ENCODE measurements at regions not wholly inside any gene's neighbourhood (a gene's known extent, or its start where the extent isn't known, plus 50 kb on each side); places are given as distances from the start of the nearest gene placed in this dataset.

DNA sequence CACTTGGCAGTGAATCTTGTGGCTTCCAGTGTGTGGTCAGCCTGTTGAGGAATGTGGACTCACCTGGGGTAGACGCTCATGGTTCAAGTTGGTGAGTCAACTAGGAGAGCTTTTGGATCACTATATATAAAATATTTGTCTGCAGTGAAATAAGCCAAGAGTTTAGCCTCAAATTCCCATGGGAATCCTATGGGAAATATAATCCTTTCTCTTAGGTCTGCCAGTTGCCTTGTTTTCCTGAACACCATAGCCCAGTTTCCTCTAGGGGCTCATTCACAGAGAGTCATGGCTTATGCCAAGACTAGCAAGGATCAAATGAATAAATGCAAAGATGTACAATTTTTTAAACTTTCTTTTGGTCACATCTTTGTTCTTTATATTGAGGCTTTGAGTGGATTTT is 100.1 kb upstream of the NPHP3 start:
- 15% methylated on average over 1 of the region's 1 CpG for WGBS (ENCODE audit: insufficient coverage, low coverage, missing lambda C conversion rate)
- no TSS peak for BruUV-seq (replicated peaks)
- H3K9me1 ChIP-seq (ENCODE audit: control insufficient read depth, insufficient read depth, low read length), result no peaks in the 10 kb centered on the region
- intact Hi-C loops (cut with micrococcal nuclease) (no loop called here), in situ Hi-C loops (cut with MboI) (no loop called here)
- H2AFZ ChIP-seq (ENCODE audit: low read depth, low read length), result no peak overlapping the region
- no peak overlapping the region for H3K27ac ChIP-seq (ENCODE audit: extremely low read depth, low read depth, low read length)
- H3K36me3 ChIP-seq (ENCODE audit: control insufficient read depth, insufficient read depth, low read length), result no peaks in the 10 kb centered on the region
- no peaks in the 10 kb centered on the region for H3K79me2 ChIP-seq (ENCODE audit: control insufficient read depth, insufficient read depth, low read length)
- no peak overlapping the region for H3K4me2 ChIP-seq (ENCODE audit: insufficient read depth, low read length)
- TF ChIP-seq C11orf30 (IDR thresholded peaks at IDR 0.05; ENCODE audit: low read depth), result no peak
- TF ChIP-seq, protein P1, sequence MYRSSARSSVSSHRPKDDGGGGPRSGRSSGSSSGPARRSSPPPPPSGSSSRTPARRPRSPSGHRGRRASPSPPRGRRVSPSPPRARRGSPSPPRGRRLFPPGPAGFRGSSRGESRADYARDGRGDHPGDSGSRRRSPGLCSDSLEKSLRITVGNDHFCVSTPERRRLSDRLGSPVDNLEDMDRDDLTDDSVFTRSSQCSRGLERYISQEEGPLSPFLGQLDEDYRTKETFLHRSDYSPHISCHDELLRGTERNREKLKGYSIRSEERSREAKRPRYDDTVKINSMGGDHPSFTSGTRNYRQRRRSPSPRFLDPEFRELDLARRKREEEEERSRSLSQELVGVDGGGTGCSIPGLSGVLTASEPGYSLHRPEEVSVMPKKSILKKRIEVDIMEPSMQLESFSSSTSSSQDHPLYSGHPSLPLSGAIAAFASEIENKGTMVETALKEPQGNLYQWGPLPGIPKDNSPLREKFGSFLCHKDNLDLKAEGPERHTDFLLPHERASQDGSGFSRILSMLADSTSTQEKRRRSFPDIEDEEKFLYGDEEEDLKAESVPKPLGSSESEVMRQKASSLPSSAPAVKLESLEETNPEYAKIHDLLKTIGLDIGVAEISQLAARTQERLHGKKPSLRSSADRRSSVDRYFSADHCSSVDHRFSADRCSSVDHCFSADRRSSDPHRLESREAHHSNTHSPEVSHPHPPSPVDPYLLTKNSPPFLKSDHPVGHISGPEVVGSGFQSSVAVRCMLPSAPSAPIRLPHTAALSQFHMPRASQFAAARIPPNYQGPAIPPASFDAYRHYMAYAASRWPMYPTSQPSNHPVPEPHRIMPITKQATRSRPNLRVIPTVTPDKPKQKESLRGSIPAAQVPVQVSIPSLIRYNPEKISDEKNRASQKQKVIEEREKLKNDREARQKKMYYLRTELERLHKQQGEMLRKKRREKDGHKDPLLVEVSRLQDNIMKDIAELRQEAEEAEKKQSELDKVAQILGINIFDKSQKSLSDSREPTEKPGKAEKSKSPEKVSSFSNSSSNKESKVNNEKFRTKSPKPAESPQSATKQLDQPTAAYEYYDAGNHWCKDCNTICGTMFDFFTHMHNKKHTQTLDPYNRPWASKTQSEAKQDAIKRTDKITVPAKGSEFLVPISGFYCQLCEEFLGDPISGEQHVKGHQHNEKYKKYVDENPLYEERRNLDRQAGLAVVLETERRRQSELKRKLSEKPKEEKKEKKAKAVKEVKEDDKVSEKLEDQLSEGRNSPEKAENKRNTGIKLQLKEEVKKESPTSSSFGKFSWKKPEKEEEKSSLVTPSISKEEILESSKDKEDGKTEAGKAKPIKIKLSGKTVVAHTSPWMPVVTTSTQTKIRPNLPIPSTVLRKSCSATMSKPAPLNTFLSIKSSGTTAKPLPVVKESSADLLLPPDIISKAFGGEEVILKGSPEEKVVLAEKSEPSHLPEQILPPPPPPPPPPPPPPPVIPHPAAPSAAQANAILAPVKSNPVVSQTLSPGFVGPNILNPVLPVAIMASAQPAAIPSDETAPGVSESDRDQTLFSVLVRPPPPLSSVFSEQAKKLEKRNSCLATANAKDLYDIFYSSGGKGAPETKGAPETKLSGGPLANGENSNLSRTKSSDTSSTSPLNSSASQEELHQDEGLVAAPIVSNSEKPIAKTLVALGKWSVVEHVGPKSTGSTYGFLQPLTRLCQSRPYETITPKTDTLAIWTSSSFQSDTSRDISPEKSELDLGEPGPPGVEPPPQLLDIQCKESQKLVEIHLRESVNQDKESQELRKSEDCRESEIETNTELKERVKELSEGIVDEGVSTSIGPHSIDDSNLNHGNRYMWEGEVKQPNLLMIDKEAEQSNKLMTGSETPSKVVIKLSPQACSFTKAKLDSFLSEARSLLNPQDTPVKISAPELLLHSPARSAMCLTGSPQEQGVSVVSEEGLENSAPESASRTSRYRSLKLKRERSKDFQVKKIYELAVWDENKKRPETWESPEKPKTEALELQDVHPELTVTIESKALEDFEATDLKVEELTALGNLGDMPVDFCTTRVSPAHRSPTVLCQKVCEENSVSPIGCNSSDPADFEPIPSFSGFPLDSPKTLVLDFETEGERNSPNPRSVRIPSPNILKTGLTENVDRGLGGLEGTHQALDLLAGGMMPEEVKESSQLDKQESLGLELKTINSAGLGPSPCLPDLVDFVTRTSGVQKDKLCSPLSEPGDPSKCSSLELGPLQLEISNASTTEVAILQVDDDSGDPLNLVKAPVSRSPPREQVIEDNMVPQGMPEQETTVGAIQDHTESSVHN (IDR thresholded peaks at IDR 0.05; ENCODE audit: borderline replicate concordance in 1 of 2, low read depth in 1 of 2), result no peak
- DNase-seq (ENCODE audit: extremely low read depth in 1 of 4, low spot score in 3 of 4), result no peak
- peaks cover 5 to 6% of the 10 kb centered on the region in 2 experiments; a peak in 3 of 5 replicates for H3K4me1 ChIP-seq (replicated peaks in 1 of 2; ENCODE audit: control insufficient read depth in 2 of 2, insufficient read depth in 2 of 2, low read length in 2 of 2)
- H3K27me3 ChIP-seq (ENCODE audit: control insufficient read depth in 2 of 2, insufficient read depth in 2 of 2, low read length in 2 of 2), result no peaks in the 10 kb centered on the region
- no peak for ATAC-seq
- CTCF ChIA-PET (ENCODE audit: low intra/inter-chr PET ratio), result no interaction called here
- POLR2A ChIA-PET, result interaction anchor here (0.7 kb wide), 1 partner anchor 8 kb away, joined by 3 read pairs; no protein-coding TSS in a partner anchor
- no peaks in the 10 kb centered on the region for H3K9me3 ChIP-seq (replicated peaks; ENCODE audit: control insufficient read depth, insufficient read depth, low read depth, low read length)
- H3K4me3 ChIP-seq, result no peak overlapping the region
- H4K20me1 ChIP-seq (replicated peaks; ENCODE audit: control insufficient read depth, insufficient read depth, low read length), result no peaks in the 10 kb centered on the region
- FAIRE-seq, result no peak
- H3K9ac ChIP-seq (ENCODE audit: insufficient read depth in 1 of 2, low read depth in 2 of 2, low read length in 2 of 2), result no peak overlapping the region
